ENCODE measurements at regions not wholly inside any gene's neighbourhood (a gene's known extent, or its start where the extent isn't known, plus 50 kb on each side); places are given as distances from the start of the nearest gene placed in this dataset.

DNA sequence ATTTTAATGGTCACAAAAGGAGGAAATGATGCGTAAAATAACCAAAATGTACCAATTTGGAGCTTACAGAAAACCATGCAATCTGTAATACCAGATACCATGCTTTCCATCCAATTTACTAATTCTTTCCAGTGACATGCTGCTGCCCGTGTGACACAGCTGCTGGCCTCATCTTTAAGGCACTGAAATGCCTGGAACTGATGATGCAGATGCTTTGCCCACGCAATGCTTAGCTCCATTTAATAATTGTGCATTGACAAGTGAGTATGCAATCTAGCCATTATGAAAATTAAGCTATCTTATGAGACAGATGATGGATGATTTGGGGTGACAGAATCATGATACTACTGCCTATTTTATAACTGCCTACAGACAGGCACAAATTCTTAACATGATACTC is 169.2 kb upstream of the CTNND2 start:
- no peak for TF ChIP-seq EZH2 (IDR thresholded peaks at IDR 0.05; ENCODE audit: borderline replicate concordance)
- TF ChIP-seq, protein P1, sequence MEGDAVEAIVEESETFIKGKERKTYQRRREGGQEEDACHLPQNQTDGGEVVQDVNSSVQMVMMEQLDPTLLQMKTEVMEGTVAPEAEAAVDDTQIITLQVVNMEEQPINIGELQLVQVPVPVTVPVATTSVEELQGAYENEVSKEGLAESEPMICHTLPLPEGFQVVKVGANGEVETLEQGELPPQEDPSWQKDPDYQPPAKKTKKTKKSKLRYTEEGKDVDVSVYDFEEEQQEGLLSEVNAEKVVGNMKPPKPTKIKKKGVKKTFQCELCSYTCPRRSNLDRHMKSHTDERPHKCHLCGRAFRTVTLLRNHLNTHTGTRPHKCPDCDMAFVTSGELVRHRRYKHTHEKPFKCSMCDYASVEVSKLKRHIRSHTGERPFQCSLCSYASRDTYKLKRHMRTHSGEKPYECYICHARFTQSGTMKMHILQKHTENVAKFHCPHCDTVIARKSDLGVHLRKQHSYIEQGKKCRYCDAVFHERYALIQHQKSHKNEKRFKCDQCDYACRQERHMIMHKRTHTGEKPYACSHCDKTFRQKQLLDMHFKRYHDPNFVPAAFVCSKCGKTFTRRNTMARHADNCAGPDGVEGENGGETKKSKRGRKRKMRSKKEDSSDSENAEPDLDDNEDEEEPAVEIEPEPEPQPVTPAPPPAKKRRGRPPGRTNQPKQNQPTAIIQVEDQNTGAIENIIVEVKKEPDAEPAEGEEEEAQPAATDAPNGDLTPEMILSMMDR (IDR thresholded peaks at IDR 0.05; ENCODE audit: poor library complexity) = no peak

All from hepatocyte (in vitro differentiated cells).